GM12891 (cell line): ENCODE measurements at regions not wholly inside any gene's neighbourhood (a gene's known extent, or its start where the extent isn't known, plus 50 kb on each side); places are given as distances from the start of the nearest gene placed in this dataset.

Experiments
- PAX5 ChIP-seq: IDR thresholded peaks from 2 replicates; pipeline ENCODE4 v1.6.1; 2011; ENCODE audit warnings: low read length, moderate library complexity, mild to moderate bottlenecking; ENCODE audit not compliant: insufficient read depth, severe bottlenecking
- POLR2A ChIP-seq: IDR thresholded peaks from 2 replicates; pipeline ENCODE4 v1.6.1; 2011; ENCODE audit warnings: low read depth, low read length, control low read depth
- POLR2AphosphoS5 ChIP-seq: IDR thresholded peaks from 2 replicates; pipeline ENCODE4 v1.6.1; 2011; ENCODE audit warnings: low read depth, low read length, control low read depth
- POU2F2 ChIP-seq: IDR thresholded peaks from 2 replicates; pipeline ENCODE4 v1.6.1; 2011; ENCODE audit warnings: low read depth, mild to moderate bottlenecking, control low read depth, low read length, moderate library complexity

DNA sequence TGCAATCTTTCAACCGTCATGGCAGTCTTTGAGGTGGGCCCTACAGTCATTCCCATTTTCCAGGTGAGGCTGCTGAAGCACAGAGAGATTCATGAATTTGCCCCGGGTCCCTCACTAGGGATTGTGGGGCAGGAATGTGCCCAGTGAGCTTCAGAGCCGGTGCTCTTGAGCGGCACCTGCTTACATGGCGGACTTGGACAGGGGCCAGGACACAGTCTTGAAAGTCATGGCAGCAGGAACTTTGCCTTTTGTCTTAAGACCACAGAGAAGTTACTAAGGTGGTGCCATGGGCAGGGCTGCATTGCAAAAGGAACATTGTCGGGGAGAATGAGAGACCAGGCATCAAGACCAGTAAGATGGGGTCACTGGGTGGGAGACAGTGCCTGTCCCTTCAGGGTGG, 363.4 kb downstream of the FOXL1 start:
- no peak for TF ChIP-seq POLR2A
- TF ChIP-seq POLR2AphosphoS5: no peak
- no peak for TF ChIP-seq POU2F2
- no peak for TF ChIP-seq PAX5
